ENCODE measurements at regions not wholly inside any gene's neighbourhood (a gene's known extent, or its start where the extent isn't known, plus 50 kb on each side); places are given as distances from the start of the nearest gene placed in this dataset.

GRCh38 chr7:25879799-25880198 is 272.2 kb upstream of the NFE2L3 start:
- H3K9me1 ChIP-seq (replicated peaks; ENCODE audit: control insufficient read depth, extremely low read depth, insufficient read depth, low read length), result no peaks in the 10 kb centered on the region
- no peak overlapping the region for H3K27ac ChIP-seq (ENCODE audit: insufficient read depth, low read depth, low read length)
- H3K79me2 ChIP-seq (ENCODE audit: control insufficient read depth, insufficient read depth, low read length), result no peaks in the 10 kb centered on the region
- no peaks in the 10 kb centered on the region for H3K36me3 ChIP-seq (ENCODE audit: control insufficient read depth in 2 of 2, extremely low read depth in 1 of 2, insufficient read depth in 2 of 2, low read length in 2 of 2)
- dilution Hi-C loops (cut with MboI; ENCODE audit: extremely low pct_ligation_motif_present, low sequenced_read_pairs), result no loop called here
- H3K9ac ChIP-seq (replicated peaks; ENCODE audit: extremely low read depth, insufficient read depth, low read length), result no peak overlapping the region
- CTCF ChIA-PET, result interaction anchor here (1.1 to 1.8 kb wide), 3 partner anchors 28 to 486 kb away, joined by 3 to 4 read pairs (median 3); no protein-coding TSS in a partner anchor
- no peak overlapping the region for H2AFZ ChIP-seq (ENCODE audit: low read depth, low read length)
- H4K20me1 ChIP-seq (replicated peaks; ENCODE audit: control insufficient read depth, extremely low read depth, insufficient read depth, low read length), result no peaks in the 10 kb centered on the region
- POLR2A ChIA-PET, result interaction anchor here (0.6 kb wide), 1 partner anchor 1281 kb away, joined by 3 read pairs; no protein-coding TSS in a partner anchor
- TF ChIP-seq GATA2 (IDR thresholded peaks at IDR 0.05; ENCODE audit: insufficient read depth, insufficient read length, low read depth, low read length) (no peak), POLR2AphosphoS5 (IDR thresholded peaks at IDR 0.05; ENCODE audit: insufficient read depth, low read depth, low read length) (no peak), MYC (IDR thresholded peaks at IDR 0.05; ENCODE audit: low read depth, low read length) (no peak), MAX (IDR thresholded peaks at IDR 0.05; ENCODE audit: insufficient read depth, insufficient read length) (no peak), FOS (IDR thresholded peaks at IDR 0.05; ENCODE audit: borderline replicate concordance, insufficient read depth, low read length) (no peak), JUN (IDR thresholded peaks at IDR 0.05; ENCODE audit: borderline replicate concordance, insufficient read depth, insufficient read length, low read depth) (no peak), EZH2 (IDR thresholded peaks at IDR 0.05; ENCODE audit: borderline replicate concordance, low read depth, low read length, severe bottlenecking) (no peak)
- no TSS peak for BruUV-seq (replicated peaks)
- DNase-seq (ENCODE audit: low read depth, low spot score) (no peak), FAIRE-seq (no peak)
- no peak overlapping the region for H3K4me3 ChIP-seq (replicated peaks in 1 of 3; ENCODE audit: insufficient read depth in 1 of 3, low read depth in 1 of 3, low read length in 3 of 3)
- no peaks in the 10 kb centered on the region for H3K9me3 ChIP-seq (replicated peaks; ENCODE audit: control insufficient read depth, insufficient read depth, low read length)
- no peak overlapping the region for H3K4me2 ChIP-seq (ENCODE audit: insufficient read depth, low read length)
- intact Hi-C loops (cut with micrococcal nuclease), result no loop called here
- H3K27me3 ChIP-seq (ENCODE audit: control insufficient read depth in 2 of 2, insufficient read depth in 2 of 2, low read length in 2 of 2), result peaks cover 18 to 43% of the 10 kb centered on the region in 2 experiments
- H3K4me1 ChIP-seq (ENCODE audit: control insufficient read depth, extremely low read depth, insufficient read depth, low read length), result no peaks in the 10 kb centered on the region
